CD14-positive monocyte (primary cell): ENCODE measurements at regions not wholly inside any gene's neighbourhood (a gene's known extent, or its start where the extent isn't known, plus 50 kb on each side); places are given as distances from the start of the nearest gene placed in this dataset.
"Not testable (repeated sequence)": the region's sequence is repeated elsewhere in the genome, so short reads cannot be mapped to it uniquely, and the experiment has no call there.

ENCODE experiments used
- DNase-seq, 3 donors: peaks; one replicate each; pipeline ENCODE4 v3.0.0-alpha.2; 2011 to 2022
- H2AFZ ChIP-seq: 2 replicates; pipeline ENCODE4 v1.6.0; 2012; ENCODE audit warnings: mild to moderate bottlenecking, low read depth, low read length, inconsistent platforms; ENCODE audit not compliant: insufficient read depth, poor library complexity, severe bottlenecking
- H3K27ac ChIP-seq, 2 donors: 1 replicate in 1 of 2; 2 replicates in 1 of 2; pipeline ENCODE4 v1.5.1; 2012 to 2013; ENCODE audit warnings: low read length in 2 of 2, control low read depth in 1 of 2, inconsistent platforms in 1 of 2, low read depth in 1 of 2, mild to moderate bottlenecking in 1 of 2
- H3K27me3 ChIP-seq, 2 donors: one replicate each; pipeline versions ENCODE4 v1.6.0 to v1.6.1; 2011 to 2013; ENCODE audit warnings: low read length in 2 of 2; ENCODE audit not compliant: control insufficient read depth in 2 of 2, insufficient read depth in 2 of 2
- H3K36me3 ChIP-seq, 2 donors: replicated peaks in 1 of 2; 1 replicate in 1 of 2; 2 replicates in 1 of 2; pipeline versions ENCODE4 v1.5.1 to v1.6.1; 2012 to 2013; ENCODE audit warnings: low read length in 2 of 2, control low read depth in 1 of 2, inconsistent platforms in 1 of 2, mild to moderate bottlenecking in 1 of 2; ENCODE audit not compliant: insufficient read depth in 2 of 2, control insufficient read depth in 1 of 2
- H3K4me1 ChIP-seq, 2 donors: 1 replicate in 1 of 2; 2 replicates in 1 of 2; pipeline versions ENCODE4 v1.5.1 to v1.6.1; 2012 to 2013; ENCODE audit warnings: low read length in 2 of 2, control low read depth in 1 of 2, inconsistent platforms in 1 of 2, mild to moderate bottlenecking in 1 of 2, moderate library complexity in 1 of 2; ENCODE audit not compliant: insufficient read depth in 2 of 2, control insufficient read depth in 1 of 2
- H3K4me2 ChIP-seq: replicated peaks from 2 replicates; pipeline ENCODE3; 2012; ENCODE audit warnings: low read length, moderate library complexity, mild to moderate bottlenecking; ENCODE audit not compliant: poor library complexity, severe bottlenecking; ENCODE audit errors: extremely low read depth
- H3K4me3 ChIP-seq, 3 experiments: fragments of 200-600 bp in 1 of 3; sonication (generic) in 1 of 3; replicated peaks in 1 of 3; 1 replicate in 2 of 3; 2 replicates in 1 of 3; pipeline ENCODE4 v1.5.1; 2011 to 2013; ENCODE audit warnings: low read length in 3 of 3, mild to moderate bottlenecking in 3 of 3, control low read depth in 2 of 3, low read depth in 2 of 3, inconsistent platforms in 1 of 3, moderate library complexity in 1 of 3
- H3K79me2 ChIP-seq: 2 replicates; pipeline ENCODE4 v1.6.0; 2012; ENCODE audit warnings: mild to moderate bottlenecking, control low read depth, inconsistent platforms, low read length, moderate library complexity; ENCODE audit not compliant: insufficient read depth
- H3K9ac ChIP-seq: 2 replicates; pipeline ENCODE4 v1.6.0; 2017; ENCODE audit warnings: low read length, mild to moderate bottlenecking; ENCODE audit not compliant: insufficient read depth, poor library complexity, severe bottlenecking
- H3K9me3 ChIP-seq, 2 donors: replicated peaks in 1 of 2; 1 replicate in 1 of 2; 2 replicates in 1 of 2; pipeline versions ENCODE4 v1.5.1 to v1.6.1; 2012 to 2013; ENCODE audit warnings: low read length in 2 of 2, control low read depth in 1 of 2; ENCODE audit not compliant: control insufficient read depth in 1 of 2, insufficient read depth in 1 of 2
- H4K20me1 ChIP-seq: 2 replicates; pipeline ENCODE4 v1.6.0; 2012; ENCODE audit warnings: mild to moderate bottlenecking, low read length, control low read depth, moderate library complexity; ENCODE audit not compliant: insufficient read depth
- H3K27ac Mint-ChIP-seq, 7 donors: one replicate each; pipeline ENCODE4 v1.8.0; 2020; ENCODE audit warnings: mild to moderate bottlenecking in 7 of 7, mixed read lengths in 7 of 7, moderate library complexity in 6 of 7, inconsistent platforms in 2 of 7
- H3K27me3 Mint-ChIP-seq, 3 donors: one replicate each; pipeline ENCODE4 v1.8.0; 2021 to 2022; ENCODE audit warnings: low read depth in 3 of 3, mild to moderate bottlenecking in 3 of 3, mixed read lengths in 3 of 3, moderate library complexity in 3 of 3, inconsistent platforms in 1 of 3
- H3K36me3 Mint-ChIP-seq, 2 donors: one replicate each; pipeline ENCODE4 v1.8.0; 2020; ENCODE audit warnings: mixed read lengths in 2 of 2, inconsistent platforms in 1 of 2, mild to moderate bottlenecking in 1 of 2
- H3K4me1 Mint-ChIP-seq: one replicate; pipeline ENCODE4 v1.8.0; 2020; ENCODE audit warnings: mild to moderate bottlenecking, mixed read lengths
- H3K4me3 Mint-ChIP-seq, 2 donors: one replicate each; pipeline ENCODE4 v1.8.0; 2020; ENCODE audit warnings: mild to moderate bottlenecking in 2 of 2, mixed read lengths in 2 of 2, moderate library complexity in 1 of 2
- H3K9me3 Mint-ChIP-seq, 7 donors: one replicate each; pipeline ENCODE4 v1.8.0; 2020 to 2022; ENCODE audit warnings: mixed read lengths in 7 of 7, mild to moderate bottlenecking in 6 of 7, moderate library complexity in 6 of 7, inconsistent platforms in 2 of 7
- WGBS: methylation state at CpG from one replicate; pipeline ENCODE4 v1.1.5; 2013; ENCODE audit warnings: missing lambda C conversion rate; ENCODE audit not compliant: insufficient coverage; 5-methylcytosine and 5-hydroxymethylcytosine counted together
- intact Hi-C, 2 donors: fragments of 100-400 bp; cut with micrococcal nuclease; formaldehyde crosslinking; loops; one replicate each; pipeline versions ENCODE4 v1.15.0 to v1.15.1; 2023
- TF ChIP-seq, protein P1 (sequence below): fragments of 200-600 bp; IDR thresholded peaks from one replicate; pipeline ENCODE4 v1.8.0; 2022; ENCODE audit warnings: antibody characterized with exemption, mild to moderate bottlenecking

DNA sequence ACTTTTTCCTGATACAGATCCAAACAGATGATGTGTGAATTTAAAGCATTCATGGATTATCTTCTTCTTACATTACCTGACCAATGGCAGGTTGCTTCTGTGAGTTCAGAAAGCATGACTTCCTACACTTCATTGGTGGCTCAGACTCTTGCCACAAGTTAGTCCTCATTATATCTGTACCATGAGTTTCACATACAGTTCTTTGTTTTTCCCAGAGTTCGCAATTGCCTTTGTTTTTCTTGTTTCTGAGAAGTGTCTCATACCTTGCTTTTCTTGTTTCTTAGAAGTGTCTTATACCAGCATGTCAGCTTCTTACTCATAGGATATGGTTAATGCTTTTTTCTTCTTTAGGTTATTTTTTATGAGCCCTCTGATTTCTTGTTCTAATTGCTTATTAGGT, 133.8 kb upstream of the TLE3 start:
- no peaks in the 10 kb centered on the region for H4K20me1 ChIP-seq
- no peak for DNase-seq
- no peak overlapping the region for H3K4me3 ChIP-seq
- H3K27ac Mint-ChIP-seq = no peak overlapping the region
- H3K79me2 ChIP-seq = no peaks in the 10 kb centered on the region
- peaks cover 18% of the 10 kb centered on the region for H3K4me1 Mint-ChIP-seq
- TF ChIP-seq, protein P1, sequence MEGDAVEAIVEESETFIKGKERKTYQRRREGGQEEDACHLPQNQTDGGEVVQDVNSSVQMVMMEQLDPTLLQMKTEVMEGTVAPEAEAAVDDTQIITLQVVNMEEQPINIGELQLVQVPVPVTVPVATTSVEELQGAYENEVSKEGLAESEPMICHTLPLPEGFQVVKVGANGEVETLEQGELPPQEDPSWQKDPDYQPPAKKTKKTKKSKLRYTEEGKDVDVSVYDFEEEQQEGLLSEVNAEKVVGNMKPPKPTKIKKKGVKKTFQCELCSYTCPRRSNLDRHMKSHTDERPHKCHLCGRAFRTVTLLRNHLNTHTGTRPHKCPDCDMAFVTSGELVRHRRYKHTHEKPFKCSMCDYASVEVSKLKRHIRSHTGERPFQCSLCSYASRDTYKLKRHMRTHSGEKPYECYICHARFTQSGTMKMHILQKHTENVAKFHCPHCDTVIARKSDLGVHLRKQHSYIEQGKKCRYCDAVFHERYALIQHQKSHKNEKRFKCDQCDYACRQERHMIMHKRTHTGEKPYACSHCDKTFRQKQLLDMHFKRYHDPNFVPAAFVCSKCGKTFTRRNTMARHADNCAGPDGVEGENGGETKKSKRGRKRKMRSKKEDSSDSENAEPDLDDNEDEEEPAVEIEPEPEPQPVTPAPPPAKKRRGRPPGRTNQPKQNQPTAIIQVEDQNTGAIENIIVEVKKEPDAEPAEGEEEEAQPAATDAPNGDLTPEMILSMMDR = no peak
- WGBS = no CpG with 5 or more reads among the region's 1 CpG
- H3K36me3 ChIP-seq = no peaks in the 10 kb centered on the region
- H3K36me3 Mint-ChIP-seq = peaks cover 0 to 2% of the 10 kb centered on the region in 2 donors
- no peak overlapping the region for H3K9ac ChIP-seq
- H3K27ac ChIP-seq = no peak overlapping the region
- intact Hi-C loops = no loop called here
- peaks cover 22 to 23% of the 10 kb centered on the region in 2 donors for H3K9me3 ChIP-seq
- no peak overlapping the region for H3K4me3 Mint-ChIP-seq
- H3K27me3 Mint-ChIP-seq = peaks cover 0 to 4% (median 3%) of the 10 kb centered on the region in 3 donors
- peaks cover 12 to 14% of the 10 kb centered on the region in 2 donors for H3K4me1 ChIP-seq
- peaks cover 21 to 33% (median 28%) of the 10 kb centered on the region in 7 donors for H3K9me3 Mint-ChIP-seq
- no peak overlapping the region for H3K4me2 ChIP-seq
- no peak overlapping the region for H2AFZ ChIP-seq
- peaks cover 0 to 2% of the 10 kb centered on the region in 2 donors for H3K27me3 ChIP-seq

DNA sequence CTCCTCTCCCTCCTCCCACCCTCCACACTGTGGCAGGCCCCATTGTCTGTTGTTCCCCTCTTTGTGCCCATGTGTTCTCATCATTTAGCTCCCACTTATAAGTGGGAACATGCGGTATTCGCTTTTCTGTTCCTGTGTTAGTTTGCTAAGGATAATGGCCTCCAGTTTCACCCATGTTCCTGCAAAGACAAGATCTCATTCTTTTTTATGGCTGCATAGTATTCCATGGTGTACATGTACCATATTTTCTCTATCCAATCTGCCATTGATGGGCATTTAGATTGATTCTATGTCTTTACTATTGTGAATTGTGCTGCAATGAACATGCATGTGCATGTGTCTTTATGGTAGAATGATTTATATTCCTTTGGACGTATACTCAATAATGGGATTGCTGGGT, 130.2 kb upstream of the TLE3 start:
- H3K4me3 Mint-ChIP-seq, H3K4me3 ChIP-seq, intact Hi-C loops, H3K4me1 Mint-ChIP-seq, H3K27me3 ChIP-seq, H3K27ac ChIP-seq, H2AFZ ChIP-seq, H3K36me3 ChIP-seq, H3K36me3 Mint-ChIP-seq, H3K4me1 ChIP-seq, H3K27me3 Mint-ChIP-seq, H4K20me1 ChIP-seq, H3K27ac Mint-ChIP-seq, DNase-seq, H3K79me2 ChIP-seq, H3K9ac ChIP-seq, H3K4me2 ChIP-seq: not testable (repeated sequence)
- H3K9me3 Mint-ChIP-seq = peaks cover 21 to 31% (median 28%) of the 10 kb centered on the region in 7 donors
- peaks cover 22 to 23% of the 10 kb centered on the region in 2 donors for H3K9me3 ChIP-seq
- no CpG with 5 or more reads among the region's 3 CpGs for WGBS
